ENCODE measurements at regions not wholly inside any gene's neighbourhood (a gene's known extent, or its start where the extent isn't known, plus 50 kb on each side); places are given as distances from the start of the nearest gene placed in this dataset.

GRCh38 chr1:234907940-234908405, 220.7 kb downstream of the TOMM20 start:
- no peaks in the 10 kb centered on the region for H3K4me1 ChIP-seq (ENCODE audit: insufficient read depth, low read length, severe bottlenecking)
- H4K20me1 ChIP-seq (ENCODE audit: insufficient read depth, low read length) = no peaks in the 10 kb centered on the region
- no peaks in the 10 kb centered on the region for H3K9me2 ChIP-seq (ENCODE audit: low read depth, low read length)
- H3K79me2 ChIP-seq (ENCODE audit: insufficient read depth, low read length) = no peaks in the 10 kb centered on the region
- no peaks in the 10 kb centered on the region for H3K36me3 ChIP-seq (ENCODE audit: insufficient read depth, low read length)
- no peak for TF ChIP-seq CTCF (IDR thresholded peaks at IDR 0.05; ENCODE audit: low read length)
- TF ChIP-seq EZH2 (IDR thresholded peaks at IDR 0.05; ENCODE audit: borderline replicate concordance, low read length) = no peak
- no peaks in the 10 kb centered on the region for H3K27me3 ChIP-seq (ENCODE audit: insufficient read depth, low read length)
- H3K27ac ChIP-seq (ENCODE audit: low read depth, low read length, poor library complexity, severe bottlenecking) = no peak overlapping the region
- no peak overlapping the region for H3K9ac ChIP-seq (ENCODE audit: low read length)
- no peak overlapping the region for H3K4me2 ChIP-seq (ENCODE audit: low read length)
- no peak overlapping the region for H2AFZ ChIP-seq (ENCODE audit: low read length)
- H3K4me3 ChIP-seq (ENCODE audit: low read depth, low read length, poor library complexity, severe bottlenecking) = no peak overlapping the region
- H3F3A ChIP-seq (ENCODE audit: insufficient read depth, low read length) = no peaks in the 10 kb centered on the region
- H3K9me3 ChIP-seq (ENCODE audit: low read length) = no peaks in the 10 kb centered on the region

GRCh38 chr1:234907208-234907939, 221.3 kb downstream of the TOMM20 start:
- no peaks in the 10 kb centered on the region for H3K36me3 ChIP-seq (ENCODE audit: insufficient read depth, low read length)
- H4K20me1 ChIP-seq (ENCODE audit: insufficient read depth, low read length) = no peaks in the 10 kb centered on the region
- no peak overlapping the region for H3K4me3 ChIP-seq (ENCODE audit: low read depth, low read length, poor library complexity, severe bottlenecking)
- no peaks in the 10 kb centered on the region for H3K4me1 ChIP-seq (ENCODE audit: insufficient read depth, low read length, severe bottlenecking)
- H2AFZ ChIP-seq (ENCODE audit: low read length) = no peak overlapping the region
- H3K9me3 ChIP-seq (ENCODE audit: low read length) = no peaks in the 10 kb centered on the region
- H3K9ac ChIP-seq (ENCODE audit: low read length) = no peak overlapping the region
- no peaks in the 10 kb centered on the region for H3K9me2 ChIP-seq (ENCODE audit: low read depth, low read length)
- TF ChIP-seq EZH2 (IDR thresholded peaks at IDR 0.05; ENCODE audit: borderline replicate concordance, low read length) (no peak), CTCF (IDR thresholded peaks at IDR 0.05; ENCODE audit: low read length) (no peak)
- no peaks in the 10 kb centered on the region for H3K27me3 ChIP-seq (ENCODE audit: insufficient read depth, low read length)
- no peaks in the 10 kb centered on the region for H3F3A ChIP-seq (ENCODE audit: insufficient read depth, low read length)
- no peaks in the 10 kb centered on the region for H3K79me2 ChIP-seq (ENCODE audit: insufficient read depth, low read length)
- no peak overlapping the region for H3K27ac ChIP-seq (ENCODE audit: low read depth, low read length, poor library complexity, severe bottlenecking)
- H3K4me2 ChIP-seq (ENCODE audit: low read length) = no peak overlapping the region

- Histone ChIP-seq H4K20me1 (ENCODE audit: insufficient read depth, low read length) (no peaks in the 10 kb centered on the region), H3K4me3 (ENCODE audit: low read depth, low read length, poor library complexity, severe bottlenecking) (no peak overlapping the region), H3F3A (ENCODE audit: insufficient read depth, low read length) (no peaks in the 10 kb centered on the region), H3K79me2 (ENCODE audit: insufficient read depth, low read length) (no peaks in the 10 kb centered on the region), H3K9me2 (ENCODE audit: low read depth, low read length) (no peaks in the 10 kb centered on the region), H3K27ac (ENCODE audit: low read depth, low read length, poor library complexity, severe bottlenecking) (no peak overlapping the region), H3K27me3 (ENCODE audit: insufficient read depth, low read length) (no peaks in the 10 kb centered on the region), H3K36me3 (ENCODE audit: insufficient read depth, low read length) (no peaks in the 10 kb centered on the region), H3K4me2 (ENCODE audit: low read length) (no peak overlapping the region), H3K4me1 (ENCODE audit: insufficient read depth, low read length, severe bottlenecking) (no peaks in the 10 kb centered on the region), H2AFZ (ENCODE audit: low read length) (no peak overlapping the region), H3K9ac (ENCODE audit: low read length) (no peak overlapping the region), H3K9me3 (ENCODE audit: low read length) (no peaks in the 10 kb centered on the region)
- no peak for TF ChIP-seq CTCF (IDR thresholded peaks at IDR 0.05; ENCODE audit: low read length)
- TF ChIP-seq EZH2 (IDR thresholded peaks at IDR 0.05; ENCODE audit: borderline replicate concordance, low read length) = no peak
Observed at GRCh38 chr1:234906654-234907053, 222.0 kb downstream of the TOMM20 start.
